CD4-positive, alpha-beta T cell (primary cell): ENCODE measurements at regions not wholly inside any gene's neighbourhood (a gene's known extent, or its start where the extent isn't known, plus 50 kb on each side); places are given as distances from the start of the nearest gene placed in this dataset.

Experiments used
- ATAC-seq: fragments of 200-7000 bp; cut with Tn5 transposase; one replicate; pipeline ENCODE4 v1.10.0; 2022; ENCODE audit warnings: mild to moderate bottlenecking; ENCODE audit not compliant: poor library complexity
- CTCF ChIA-PET: fragments of 350-600 bp; sonication (Branson Sonifier 250); formaldehyde crosslinking; loops from one replicate; lab custom pipeline; 2021; ENCODE audit warnings: antibody characterized with exemption, inconsistent platforms; lab: Charles Lee
- POLR2A ChIA-PET: fragments of 350-600 bp; sonication (Branson Sonifier 250); formaldehyde crosslinking; loops from one replicate; lab custom pipeline; 2021; ENCODE audit warnings: antibody characterized with exemption, inconsistent platforms; lab: Charles Lee
- DNase-seq, 14 experiments: peaks; one replicate each; pipeline ENCODE4 v3.0.0-alpha.2; 2013 to 2020; ENCODE audit warnings: mixed read lengths in 2 of 14
- H3K27ac ChIP-seq, 2 donors: one replicate each; pipeline versions ENCODE4 v1.5.1 to v1.7.0; 2013; ENCODE audit warnings: low read length in 2 of 2, low read depth in 1 of 2, mild to moderate bottlenecking in 1 of 2
- H3K27me3 ChIP-seq, 2 experiments: 1 replicate in 1 of 2; 2 replicates in 1 of 2; pipeline versions ENCODE4 v1.6.1 to v1.7.0; 2013; ENCODE audit warnings: low read length in 2 of 2, control low read depth in 1 of 2, mild to moderate bottlenecking in 1 of 2, moderate library complexity in 1 of 2; ENCODE audit not compliant: insufficient read depth in 2 of 2, control insufficient read depth in 1 of 2
- H3K36me3 ChIP-seq: one replicate; pipeline ENCODE4 v1.6.1; 2013; ENCODE audit warnings: low read length, control low read depth; ENCODE audit not compliant: insufficient read depth
- H3K4me1 ChIP-seq: one replicate; pipeline ENCODE4 v1.6.1; 2013; ENCODE audit warnings: low read length, control low read depth; ENCODE audit not compliant: insufficient read depth
- H3K4me3 ChIP-seq: one replicate; pipeline ENCODE4 v1.5.1; 2013; ENCODE audit warnings: mild to moderate bottlenecking, low read length, moderate library complexity
- H3K9me3 ChIP-seq, 2 experiments: 1 replicate in 1 of 2; 2 replicates in 1 of 2; pipeline versions ENCODE4 v1.6.1 to v1.7.0; 2013; ENCODE audit warnings: low read length in 2 of 2, mild to moderate bottlenecking in 2 of 2, control low read depth in 1 of 2, moderate library complexity in 1 of 2; ENCODE audit not compliant: control insufficient read depth in 1 of 2, insufficient read depth in 1 of 2
- H3K27ac Mint-ChIP-seq: one replicate; pipeline ENCODE4 v1.8.0; 2020; ENCODE audit warnings: mixed read lengths
- H3K27me3 Mint-ChIP-seq: one replicate; pipeline ENCODE4 v1.8.0; 2021; ENCODE audit warnings: mixed read lengths
- H3K36me3 Mint-ChIP-seq: one replicate; pipeline ENCODE4 v1.8.0; 2021; ENCODE audit warnings: low read depth, mixed read lengths
- H3K4me1 Mint-ChIP-seq: one replicate; pipeline ENCODE4 v1.8.0; 2021; ENCODE audit warnings: low read depth, mixed read lengths
- H3K4me3 Mint-ChIP-seq: one replicate; pipeline ENCODE4 v1.8.0; 2020; ENCODE audit warnings: mild to moderate bottlenecking, mixed read lengths
- H3K9me3 Mint-ChIP-seq: one replicate; pipeline ENCODE4 v1.8.0; 2020; ENCODE audit warnings: mixed read lengths
- intact Hi-C, 2 experiments: fragments of 100-400 bp; cut with DNase I in 1 of 2; cut with micrococcal nuclease in 1 of 2; formaldehyde crosslinking; loops; one replicate each; pipeline versions ENCODE4 v1.15.1 to v1.9.0; 2023 to 2025; cut with DNase I, micrococcal nuclease
- TF ChIP-seq, protein P1 (sequence below): fragments of 200-600 bp; IDR thresholded peaks from one replicate; pipeline ENCODE4 v1.8.0; 2022; ENCODE audit warnings: antibody characterized with exemption, mild to moderate bottlenecking

DNA sequence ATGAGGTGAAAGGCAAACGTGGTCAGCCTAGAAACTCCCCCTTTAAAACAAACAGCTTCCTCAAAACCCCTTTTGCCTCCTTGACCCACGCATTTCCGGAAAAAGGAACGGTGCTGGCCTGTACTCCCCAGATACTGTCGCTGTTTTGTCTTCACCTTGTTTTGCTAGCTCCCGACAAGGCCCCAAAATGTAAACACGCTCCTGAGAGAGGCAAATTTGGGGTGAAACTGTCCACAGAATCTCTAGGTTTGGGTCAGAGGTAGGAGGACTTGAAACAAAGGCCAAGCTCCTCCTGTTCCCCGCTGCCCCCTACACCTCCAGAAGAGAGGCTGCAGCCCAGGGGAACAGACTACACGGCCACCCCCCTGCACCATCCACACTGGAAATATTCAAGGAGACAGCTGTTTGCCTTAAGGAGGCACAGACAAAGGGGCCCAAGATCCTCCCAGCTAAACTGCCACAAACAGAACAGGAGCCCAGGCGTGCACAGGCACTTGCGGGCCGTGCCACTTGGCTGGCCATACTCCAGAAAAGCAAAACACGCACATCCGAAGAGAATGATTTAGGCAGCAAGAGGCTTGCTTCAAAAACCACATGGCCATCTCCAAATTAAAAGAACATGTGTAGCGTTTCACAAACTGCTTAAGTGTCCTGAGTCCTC lies 160.5 kb upstream of the GRK3 start:
- Mint-ChIP-seq H3K4me1 (peaks cover 33% of the 10 kb centered on the region), H3K9me3 (no peaks in the 10 kb centered on the region), H3K27ac (peak overlapping the region; percentile 54), H3K36me3 (no peaks in the 10 kb centered on the region), H3K27me3 (no peaks in the 10 kb centered on the region), H3K4me3 (peak overlapping the region; percentile 90)
- Histone ChIP-seq H3K4me3 (peak overlapping the region; percentile 54), H3K27ac (no peak overlapping the region), H3K9me3 (peaks cover 0 to 4% of the 10 kb centered on the region in 2 experiments), H3K27me3 (no peaks in the 10 kb centered on the region), H3K36me3 (no peaks in the 10 kb centered on the region), H3K4me1 (peaks cover 42% of the 10 kb centered on the region)
- POLR2A ChIA-PET: interaction anchor here (0.7 kb wide), 1 partner anchor 15 kb away, joined by 4 read pairs; no protein-coding TSS in a partner anchor
- TF ChIP-seq, protein P1, sequence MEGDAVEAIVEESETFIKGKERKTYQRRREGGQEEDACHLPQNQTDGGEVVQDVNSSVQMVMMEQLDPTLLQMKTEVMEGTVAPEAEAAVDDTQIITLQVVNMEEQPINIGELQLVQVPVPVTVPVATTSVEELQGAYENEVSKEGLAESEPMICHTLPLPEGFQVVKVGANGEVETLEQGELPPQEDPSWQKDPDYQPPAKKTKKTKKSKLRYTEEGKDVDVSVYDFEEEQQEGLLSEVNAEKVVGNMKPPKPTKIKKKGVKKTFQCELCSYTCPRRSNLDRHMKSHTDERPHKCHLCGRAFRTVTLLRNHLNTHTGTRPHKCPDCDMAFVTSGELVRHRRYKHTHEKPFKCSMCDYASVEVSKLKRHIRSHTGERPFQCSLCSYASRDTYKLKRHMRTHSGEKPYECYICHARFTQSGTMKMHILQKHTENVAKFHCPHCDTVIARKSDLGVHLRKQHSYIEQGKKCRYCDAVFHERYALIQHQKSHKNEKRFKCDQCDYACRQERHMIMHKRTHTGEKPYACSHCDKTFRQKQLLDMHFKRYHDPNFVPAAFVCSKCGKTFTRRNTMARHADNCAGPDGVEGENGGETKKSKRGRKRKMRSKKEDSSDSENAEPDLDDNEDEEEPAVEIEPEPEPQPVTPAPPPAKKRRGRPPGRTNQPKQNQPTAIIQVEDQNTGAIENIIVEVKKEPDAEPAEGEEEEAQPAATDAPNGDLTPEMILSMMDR: no peak
- intact Hi-C loops: no loop called here
- CTCF ChIA-PET: no interaction called here
- DNase-seq (peak in 1 of 14 experiments; percentile 22), ATAC-seq (no peak)

DNA sequence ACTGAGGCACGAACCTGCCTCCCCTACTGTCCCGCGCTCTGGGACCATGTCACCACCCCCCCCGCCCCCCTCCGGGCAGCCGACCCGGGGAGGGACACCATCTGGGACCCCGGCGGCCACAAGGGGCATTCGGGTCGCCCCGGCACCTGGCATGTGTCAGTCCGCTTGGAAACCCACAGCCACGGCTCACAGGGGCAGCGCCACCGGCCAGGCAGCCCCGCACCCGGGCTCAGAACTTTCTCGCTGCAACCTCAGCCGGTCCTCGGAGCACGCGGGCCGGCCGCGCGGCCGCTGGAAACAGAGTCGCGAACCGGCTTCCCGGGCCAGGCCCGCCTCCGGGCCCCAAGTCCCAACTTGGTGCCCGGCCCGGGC lies 159.9 kb upstream of the GRK3 start:
- intact Hi-C loops: no loop called here
- Mint-ChIP-seq H3K27me3 (no peaks in the 10 kb centered on the region), H3K4me3 (peak overlapping the region; percentile 90), H3K36me3 (no peaks in the 10 kb centered on the region), H3K27ac (peak overlapping the region; percentile 54), H3K4me1 (peaks cover 33% of the 10 kb centered on the region), H3K9me3 (no peaks in the 10 kb centered on the region)
- ChIA-PET CTCF (no interaction called here), POLR2A (no interaction called here)
- no peak for ATAC-seq
- H3K9me3 ChIP-seq: peaks cover 0 to 4% of the 10 kb centered on the region in 2 experiments
- no peaks in the 10 kb centered on the region for H3K36me3 ChIP-seq
- H3K4me3 ChIP-seq: peak overlapping the region; percentile 54
- H3K27ac ChIP-seq: no peak overlapping the region
- no peaks in the 10 kb centered on the region for H3K27me3 ChIP-seq
- peak in 2 of 14 experiments; percentile 29 to 37 for DNase-seq
- peaks cover 42% of the 10 kb centered on the region for H3K4me1 ChIP-seq
- TF ChIP-seq, protein P1: no peak

DNA sequence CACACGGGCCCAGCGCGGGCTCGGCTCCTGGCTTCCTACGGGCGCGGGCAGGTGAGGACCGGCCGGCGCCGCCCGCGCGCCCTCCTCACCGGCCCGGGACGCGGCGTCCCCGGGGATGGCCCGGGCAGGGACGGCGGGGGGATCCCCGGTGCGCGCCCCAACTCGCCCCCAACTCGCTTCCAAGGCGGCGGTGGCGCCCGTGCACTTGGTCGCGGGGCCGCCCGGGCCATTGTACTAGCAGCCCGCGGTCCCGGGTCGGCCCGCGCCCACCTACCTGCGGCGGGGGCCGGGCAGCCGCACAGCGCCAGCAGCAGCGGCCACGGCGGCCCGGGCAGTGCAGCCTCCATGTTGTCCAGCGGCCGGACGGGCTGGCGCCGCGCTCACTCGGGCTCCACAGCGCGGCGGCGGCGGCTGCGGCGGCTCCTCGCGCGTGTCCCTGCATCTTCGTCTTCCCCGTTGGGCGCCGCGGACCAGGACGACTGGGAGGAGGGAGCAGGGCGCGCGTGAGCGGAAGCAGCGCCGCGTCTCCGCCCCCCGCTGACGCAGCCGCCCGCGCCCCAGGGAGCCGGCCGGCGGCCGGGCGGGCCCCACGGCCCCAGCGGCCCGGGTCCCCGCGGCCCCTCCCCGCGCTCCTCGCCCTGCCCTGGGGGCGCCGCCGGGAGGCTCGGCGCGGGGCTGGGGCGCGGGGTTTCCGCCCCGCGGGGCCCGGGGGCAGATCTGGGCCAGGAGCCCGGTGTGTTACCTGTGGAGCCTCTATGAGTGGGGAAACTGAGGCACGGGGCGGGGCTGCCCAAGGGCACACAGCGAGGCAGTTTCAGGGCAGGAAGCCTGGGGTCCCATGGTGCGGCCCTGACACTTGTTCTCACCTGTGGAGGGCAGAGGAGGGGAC lies 159.3 kb upstream of the GRK3 start:
- intact Hi-C loops: loop anchor here in 1 of 2 experiments (5.0 kb wide), 1 partner anchor 42 kb away; no protein-coding TSS in a partner anchor
- Histone ChIP-seq H3K9me3 (no peaks in the 10 kb centered on the region), H3K4me3 (peak overlapping the region; percentile 59), H3K27ac (peak overlapping the region in 1 of 2 donors; percentile 60), H3K36me3 (no peaks in the 10 kb centered on the region), H3K27me3 (no peaks in the 10 kb centered on the region), H3K4me1 (peaks cover 42% of the 10 kb centered on the region)
- Mint-ChIP-seq H3K27ac (peak overlapping the region; percentile 64), H3K9me3 (no peaks in the 10 kb centered on the region), H3K27me3 (no peaks in the 10 kb centered on the region), H3K4me1 (peaks cover 33% of the 10 kb centered on the region), H3K36me3 (no peaks in the 10 kb centered on the region), H3K4me3 (peak overlapping the region; percentile 87)
- peak; percentile 90 for ATAC-seq
- TF ChIP-seq, protein P1: no peak
- POLR2A ChIA-PET: no interaction called here
- CTCF ChIA-PET: interaction anchor here (0.5 kb wide), 1 partner anchor 442 kb away, joined by 3 read pairs; no protein-coding TSS in a partner anchor
- DNase-seq: peak; percentile 22 to 83 (median 58)
